Mesendoderm (in vitro differentiated cells): ENCODE measurements at regions not wholly inside any gene's neighbourhood (a gene's known extent, or its start where the extent isn't known, plus 50 kb on each side); places are given as distances from the start of the nearest gene placed in this dataset.

Experiments
- DNase-seq: peaks from one replicate; pipeline ENCODE4 v3.0.0; 2013
- H2AK5ac ChIP-seq: 2 replicates; pipeline ENCODE4 v1.6.1; 2013; ENCODE audit warnings: low read length, inconsistent platforms
- H2BK120ac ChIP-seq: 2 replicates; pipeline ENCODE4 v1.6.1; 2013; ENCODE audit warnings: low read depth, mild to moderate bottlenecking, low read length, moderate library complexity, mixed read lengths
- H2BK15ac ChIP-seq: replicated peaks from 2 replicates; pipeline ENCODE4 v1.6.1; 2013; ENCODE audit warnings: low read depth, mild to moderate bottlenecking, moderate library complexity
- H2BK5ac ChIP-seq: 2 replicates; pipeline ENCODE4 v1.6.1; 2013; ENCODE audit warnings: low read length, inconsistent platforms
- H3K18ac ChIP-seq: 2 replicates; pipeline ENCODE4 v1.6.1; 2013; ENCODE audit warnings: mild to moderate bottlenecking, low read length, mixed read lengths
- H3K23ac ChIP-seq: one replicate; pipeline ENCODE4 v1.6.1; 2013; ENCODE audit warnings: low read length
- H3K27ac ChIP-seq: 2 replicates; pipeline ENCODE4 v1.5.1; 2013; ENCODE audit warnings: low read depth, mild to moderate bottlenecking, inconsistent platforms, low read length, moderate library complexity
- H3K27me3 ChIP-seq: 2 replicates; pipeline ENCODE4 v1.6.1; 2013; ENCODE audit warnings: low read length, control low read depth, mild to moderate bottlenecking, inconsistent platforms; ENCODE audit not compliant: insufficient read depth, poor library complexity
- H3K36me3 ChIP-seq: 2 replicates; pipeline ENCODE4 v1.6.1; 2013; ENCODE audit warnings: low read length, inconsistent platforms; ENCODE audit not compliant: control insufficient read depth, insufficient read depth
- H3K4ac ChIP-seq: one replicate; pipeline ENCODE4 v1.6.1; 2013; ENCODE audit warnings: low read depth, mild to moderate bottlenecking, low read length, moderate library complexity
- H3K4me1 ChIP-seq: 2 replicates; pipeline ENCODE4 v1.6.1; 2013; ENCODE audit warnings: low read depth, low read length, inconsistent platforms; ENCODE audit not compliant: control insufficient read depth
- H3K4me2 ChIP-seq: 2 replicates; pipeline ENCODE4 v1.6.1; 2013; ENCODE audit warnings: low read length
- H3K4me3 ChIP-seq: 2 replicates; pipeline ENCODE4 v1.5.1; 2013; ENCODE audit warnings: mild to moderate bottlenecking, low read length
- H3K56ac ChIP-seq: one replicate; pipeline ENCODE4 v1.6.1; 2013; ENCODE audit warnings: low read length
- H3K79me1 ChIP-seq: 2 replicates; pipeline ENCODE4 v1.6.1; 2013; ENCODE audit warnings: low read length, inconsistent platforms
- H3K79me2 ChIP-seq: 2 replicates; pipeline ENCODE4 v1.6.1; 2013; ENCODE audit warnings: mild to moderate bottlenecking, low read length; ENCODE audit not compliant: control insufficient read depth, insufficient read depth
- H3K9ac ChIP-seq: 2 replicates; pipeline ENCODE4 v1.6.1; 2013; ENCODE audit warnings: low read length, inconsistent platforms
- H4K5ac ChIP-seq: one replicate; pipeline ENCODE4 v1.6.1; 2013; ENCODE audit warnings: low read length
- H4K8ac ChIP-seq: one replicate; pipeline ENCODE4 v1.6.1; 2013; ENCODE audit warnings: low read depth, mild to moderate bottlenecking, control low read depth, low read length, moderate library complexity
- WGBS: extraction: QIAGEN DNeasy Blood & Tissue Kit; methylation state at CpG from one replicate; pipeline ENCODE4 v1.1.7; 2013; ENCODE audit warnings: low lambda C conversion rate, missing lambda C conversion rate; ENCODE audit not compliant: insufficient coverage; ENCODE audit errors: extremely low coverage; 5-methylcytosine and 5-hydroxymethylcytosine counted together

- Histone ChIP-seq H3K4me2 (no peak overlapping the region), H3K27me3 (no peaks in the 10 kb centered on the region), H4K5ac (no peak overlapping the region), H3K56ac (no peak overlapping the region), H2AK5ac (no peak overlapping the region), H3K18ac (no peak overlapping the region), H3K79me1 (no peaks in the 10 kb centered on the region), H3K23ac (no peak overlapping the region), H3K27ac (no peak overlapping the region), H2BK120ac (no peak overlapping the region), H2BK15ac (no peak overlapping the region), H3K36me3 (no peaks in the 10 kb centered on the region), H3K4me1 (no peaks in the 10 kb centered on the region), H3K4ac (no peak overlapping the region), H3K79me2 (no peaks in the 10 kb centered on the region), H4K8ac (no peak overlapping the region), H2BK5ac (no peak overlapping the region), H3K4me3 (no peak overlapping the region), H3K9ac (no peak overlapping the region)
- WGBS: no CpG with 5 or more reads among the region's 3 CpGs
- DNase-seq: no peak
Measured at GRCh38 chr9:13387734-13388067, 108.2 kb upstream of the MPDZ start.

DNA sequence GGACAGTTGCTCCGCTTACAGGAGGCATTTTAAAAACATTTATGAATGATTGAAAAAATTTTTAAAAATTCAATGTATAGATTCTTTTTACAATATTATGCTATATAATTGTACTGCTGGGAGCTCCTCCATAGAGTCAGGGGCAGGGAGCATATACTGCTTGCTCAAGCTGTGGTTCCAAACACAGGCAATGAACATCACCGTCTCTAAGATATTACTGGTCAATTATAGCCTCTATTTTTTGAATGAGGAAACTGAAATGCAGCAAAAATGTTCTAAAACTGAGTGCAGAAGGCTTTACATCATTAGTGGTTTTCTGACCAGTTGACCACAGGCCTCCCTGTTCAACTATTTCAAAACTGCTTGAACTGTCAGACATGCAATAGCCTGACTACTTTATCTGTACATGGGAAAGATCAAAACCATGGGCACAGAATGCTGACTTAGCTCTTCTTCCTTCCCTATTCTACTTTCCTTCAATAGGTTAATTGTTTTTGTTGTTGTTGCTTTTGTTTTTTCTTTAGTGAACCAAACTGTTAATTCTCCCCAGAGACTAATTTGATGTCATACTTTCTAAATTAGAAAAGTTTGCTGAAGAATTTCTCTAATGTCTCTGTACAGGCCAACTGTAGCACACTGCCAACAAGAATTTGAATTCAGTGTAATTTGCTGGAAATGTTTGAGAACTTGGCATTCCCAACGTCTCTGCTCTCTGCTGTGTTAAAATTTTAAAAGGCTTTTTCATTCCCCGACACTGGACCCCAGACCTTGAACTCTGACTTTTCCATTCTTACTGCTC, 107.6 kb upstream of the MPDZ start:
- WGBS: no CpG with 5 or more reads among the region's 4 CpGs
- no peak overlapping the region for H2AK5ac ChIP-seq
- no peak overlapping the region for H3K56ac ChIP-seq
- no peak overlapping the region for H2BK15ac ChIP-seq
- H3K9ac ChIP-seq: no peak overlapping the region
- no peak overlapping the region for H4K5ac ChIP-seq
- H2BK5ac ChIP-seq: no peak overlapping the region
- no peak overlapping the region for H3K4me2 ChIP-seq
- H2BK120ac ChIP-seq: no peak overlapping the region
- H3K4me3 ChIP-seq: no peak overlapping the region
- no peak overlapping the region for H3K18ac ChIP-seq
- H4K8ac ChIP-seq: no peak overlapping the region
- DNase-seq: no peak
- H3K4me1 ChIP-seq: no peaks in the 10 kb centered on the region
- H3K23ac ChIP-seq: no peak overlapping the region
- no peaks in the 10 kb centered on the region for H3K79me2 ChIP-seq
- no peaks in the 10 kb centered on the region for H3K27me3 ChIP-seq
- H3K79me1 ChIP-seq: no peaks in the 10 kb centered on the region
- no peaks in the 10 kb centered on the region for H3K36me3 ChIP-seq
- no peak overlapping the region for H3K27ac ChIP-seq
- H3K4ac ChIP-seq: no peak overlapping the region

DNA sequence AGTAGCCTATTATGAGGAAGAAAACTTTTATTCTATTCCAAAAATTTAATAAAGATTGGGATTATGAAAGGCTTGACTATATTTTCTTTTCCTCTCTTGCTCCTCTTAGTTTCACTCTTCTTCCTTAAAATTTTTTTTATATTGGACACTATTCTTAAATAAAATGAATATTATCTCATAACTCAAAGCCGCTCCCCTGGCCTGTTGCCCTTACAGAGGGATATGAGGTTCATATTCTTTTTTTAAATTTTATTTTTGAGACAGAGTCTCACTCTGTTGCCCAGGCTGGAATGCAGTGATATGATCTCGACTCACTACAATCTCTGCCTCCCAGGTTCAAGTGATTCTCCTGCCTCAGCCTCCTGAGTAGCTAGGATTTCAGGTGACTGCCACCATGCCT, 106.8 kb upstream of the MPDZ start:
- Histone ChIP-seq H3K79me2 (no peaks in the 10 kb centered on the region), H3K36me3 (no peaks in the 10 kb centered on the region), H3K4me1 (no peaks in the 10 kb centered on the region), H3K4ac (no peak overlapping the region), H3K23ac (no peak overlapping the region), H2BK15ac (no peak overlapping the region), H2BK5ac (no peak overlapping the region), H3K9ac (no peak overlapping the region), H4K8ac (no peak overlapping the region), H3K27me3 (no peaks in the 10 kb centered on the region), H3K56ac (no peak overlapping the region), H2AK5ac (no peak overlapping the region), H3K18ac (no peak overlapping the region), H3K79me1 (no peaks in the 10 kb centered on the region), H2BK120ac (no peak overlapping the region), H3K4me3 (no peak overlapping the region), H4K5ac (no peak overlapping the region), H3K27ac (no peak overlapping the region), H3K4me2 (no peak overlapping the region)
- no CpG with 5 or more reads among the region's 2 CpGs for WGBS
- no peak for DNase-seq

DNA sequence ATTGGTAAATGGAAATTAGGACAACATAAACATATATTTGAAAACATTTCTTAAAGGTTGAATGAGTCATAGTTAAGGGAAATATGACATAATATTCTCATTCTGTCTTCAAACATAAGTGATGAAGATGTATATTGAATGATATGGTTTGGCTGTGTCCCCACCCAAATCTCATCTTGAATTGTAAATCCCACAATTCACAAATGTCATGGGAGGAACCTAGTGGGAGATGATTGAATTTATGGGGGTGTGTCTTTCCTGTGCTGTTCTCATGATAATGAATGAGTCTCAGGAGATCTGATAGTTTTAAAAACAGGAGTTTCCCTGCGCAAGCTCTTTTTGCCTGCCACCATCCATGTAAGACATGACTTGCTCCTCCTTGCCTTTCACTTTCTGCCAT, 104.4 kb upstream of the MPDZ start:
- Histone ChIP-seq H4K5ac (no peak overlapping the region), H3K4me3 (no peak overlapping the region), H3K79me2 (no peaks in the 10 kb centered on the region), H3K18ac (no peak overlapping the region), H3K27me3 (no peaks in the 10 kb centered on the region), H2BK5ac (no peak overlapping the region), H3K4me2 (no peak overlapping the region), H3K9ac (no peak overlapping the region), H3K56ac (no peak overlapping the region), H2BK15ac (no peak overlapping the region), H2AK5ac (no peak overlapping the region), H3K27ac (no peak overlapping the region), H3K36me3 (no peaks in the 10 kb centered on the region), H3K4me1 (no peaks in the 10 kb centered on the region), H2BK120ac (no peak overlapping the region), H4K8ac (no peak overlapping the region), H3K23ac (no peak overlapping the region), H3K79me1 (no peaks in the 10 kb centered on the region), H3K4ac (no peak overlapping the region)
- DNase-seq: no peak
- WGBS: no CpG with 5 or more reads among the region's 1 CpG

- H4K8ac ChIP-seq: no peak overlapping the region
- no peaks in the 10 kb centered on the region for H3K4me1 ChIP-seq
- no peak overlapping the region for H3K9ac ChIP-seq
- no peak overlapping the region for H3K4me2 ChIP-seq
- WGBS: no CpG with 5 or more reads among the region's 1 CpG
- no peak overlapping the region for H3K4ac ChIP-seq
- H2BK5ac ChIP-seq: no peak overlapping the region
- H2BK15ac ChIP-seq: no peak overlapping the region
- no peaks in the 10 kb centered on the region for H3K27me3 ChIP-seq
- no peak overlapping the region for H3K23ac ChIP-seq
- no peak for DNase-seq
- no peak overlapping the region for H3K27ac ChIP-seq
- no peak overlapping the region for H2BK120ac ChIP-seq
- no peak overlapping the region for H2AK5ac ChIP-seq
- no peak overlapping the region for H3K18ac ChIP-seq
- no peak overlapping the region for H3K4me3 ChIP-seq
- H4K5ac ChIP-seq: no peak overlapping the region
- H3K36me3 ChIP-seq: no peaks in the 10 kb centered on the region
- H3K56ac ChIP-seq: no peak overlapping the region
- H3K79me1 ChIP-seq: no peaks in the 10 kb centered on the region
- H3K79me2 ChIP-seq: no peaks in the 10 kb centered on the region
Measured at GRCh38 chr9:13383216-13383615, 103.7 kb upstream of the MPDZ start.

- H3K27me3 ChIP-seq: no peaks in the 10 kb centered on the region
- H3K4me1 ChIP-seq: no peaks in the 10 kb centered on the region
- no peak overlapping the region for H2AK5ac ChIP-seq
- H3K9ac ChIP-seq: no peak overlapping the region
- H4K8ac ChIP-seq: no peak overlapping the region
- DNase-seq: no peak
- no peak overlapping the region for H3K4me2 ChIP-seq
- no peak overlapping the region for H2BK5ac ChIP-seq
- WGBS: no CpG with 5 or more reads among the region's 5 CpGs
- no peak overlapping the region for H2BK15ac ChIP-seq
- no peak overlapping the region for H3K23ac ChIP-seq
- no peak overlapping the region for H3K27ac ChIP-seq
- H3K18ac ChIP-seq: no peak overlapping the region
- H3K79me1 ChIP-seq: no peaks in the 10 kb centered on the region
- H4K5ac ChIP-seq: no peak overlapping the region
- H3K56ac ChIP-seq: no peak overlapping the region
- H3K4ac ChIP-seq: no peak overlapping the region
- no peaks in the 10 kb centered on the region for H3K79me2 ChIP-seq
- H2BK120ac ChIP-seq: no peak overlapping the region
- H3K4me3 ChIP-seq: no peak overlapping the region
- H3K36me3 ChIP-seq: no peaks in the 10 kb centered on the region
Measured at GRCh38 chr9:13382595-13382994, 103.1 kb upstream of the MPDZ start.
